Ishikawa (cell line): ENCODE measurements at regions not wholly inside any gene's neighbourhood (a gene's known extent, or its start where the extent isn't known, plus 50 kb on each side); places are given as distances from the start of the nearest gene placed in this dataset.

Experiments used
- CEBPB ChIP-seq: IDR thresholded peaks from 2 replicates; pipeline ENCODE4 v1.6.1; 2012
- CREB1 ChIP-seq: IDR thresholded peaks from 2 replicates; pipeline ENCODE4 v1.6.1; 2012; ENCODE audit warnings: low read depth
- EGR1 ChIP-seq: IDR thresholded peaks from 2 replicates; pipeline ENCODE4 v1.6.1; 2012
- EP300 ChIP-seq: IDR thresholded peaks from 2 replicates; pipeline ENCODE4 v1.6.1; 2012; ENCODE audit warnings: borderline replicate concordance
- FOXM1 ChIP-seq: IDR thresholded peaks from 2 replicates; pipeline ENCODE4 v1.6.1; 2012; ENCODE audit warnings: low read depth, borderline replicate concordance
- MAX ChIP-seq: IDR thresholded peaks from 2 replicates; pipeline ENCODE4 v1.6.1; 2012
- NFIC ChIP-seq: IDR thresholded peaks from 2 replicates; pipeline ENCODE4 v1.6.1; 2012
- RAD21 ChIP-seq: IDR thresholded peaks from 2 replicates; pipeline ENCODE4 v1.6.1; 2012; ENCODE audit warnings: low read depth
- REST ChIP-seq: IDR thresholded peaks from 2 replicates; pipeline ENCODE4 v1.6.1; 2012; ENCODE audit warnings: low read depth, mild to moderate bottlenecking
- TAF1 ChIP-seq: IDR thresholded peaks from 2 replicates; pipeline ENCODE4 v1.6.1; 2012; ENCODE audit warnings: low read depth, mild to moderate bottlenecking
- TCF12 ChIP-seq: IDR thresholded peaks from 2 replicates; pipeline ENCODE4 v1.6.1; 2012; ENCODE audit warnings: low read depth
- TEAD4 ChIP-seq: IDR thresholded peaks from 2 replicates; pipeline ENCODE4 v1.6.1; 2012
- USF1 ChIP-seq: IDR thresholded peaks from 2 replicates; pipeline ENCODE4 v1.6.1; 2012
- YY1 ChIP-seq: IDR thresholded peaks from 2 replicates; pipeline ENCODE4 v1.6.1; 2012; ENCODE audit warnings: low read depth
- ZBTB7A ChIP-seq: IDR thresholded peaks from 2 replicates; pipeline ENCODE4 v1.6.1; 2012; ENCODE audit warnings: low read depth

- TF ChIP-seq NFIC = peak; percentile 78
- peak; percentile 71; the same call in 1 of the 2 replicates for TF ChIP-seq EP300
- TF ChIP-seq CREB1 = no peak
- TF ChIP-seq CEBPB = no peak
- TF ChIP-seq FOXM1 = no peak
- TF ChIP-seq TCF12 = peak; percentile 78
- no peak for TF ChIP-seq USF1
- TF ChIP-seq ZBTB7A = no peak
- TF ChIP-seq EGR1 = no peak
- TF ChIP-seq REST = no peak
- TF ChIP-seq YY1 = 0 out of 2 replicates have a peak, but pooled peaks have one; percentile 20
- TF ChIP-seq TAF1 = no peak
- TF ChIP-seq MAX = no peak; the same call in 1 of the 2 replicates
- TF ChIP-seq TEAD4 = 0 out of 2 replicates have a peak, but pooled peaks have one; percentile 41
- TF ChIP-seq RAD21 = no peak; the same call in 1 of the 2 replicates
These were observed 64.9 kb downstream of the MCFD2 start for GRCh38 chr2:46850742-46851141.

- TF ChIP-seq RAD21 = no peak
- no peak for TF ChIP-seq USF1
- no peak for TF ChIP-seq NFIC
These were observed 65.7 kb downstream of the MCFD2 start for GRCh38 chr2:46849721-46850556.

GRCh38 chr2:46849046-46849715 lies 66.4 kb downstream of the MCFD2 start:
- no peak for TF ChIP-seq REST
- TF ChIP-seq EGR1 = no peak
- TF ChIP-seq RAD21 = no peak
- no peak for TF ChIP-seq CREB1
- TF ChIP-seq TEAD4 = no peak
- TF ChIP-seq TAF1 = no peak
- no peak for TF ChIP-seq USF1
- TF ChIP-seq CEBPB = no peak
- no peak for TF ChIP-seq FOXM1
- TF ChIP-seq ZBTB7A = no peak
- no peak for TF ChIP-seq YY1

GRCh38 chr2:46848447-46848846 lies 67.2 kb downstream of the MCFD2 start:
- no peak for TF ChIP-seq NFIC
- TF ChIP-seq FOXM1 = no peak
- no peak for TF ChIP-seq RAD21
- TF ChIP-seq CREB1 = no peak
- no peak for TF ChIP-seq CEBPB
- no peak for TF ChIP-seq EP300
- TF ChIP-seq TEAD4 = no peak
- TF ChIP-seq EGR1 = no peak

- TF ChIP-seq USF1 (no peak), FOXM1 (no peak), CREB1 (no peak), ZBTB7A (no peak), EGR1 (no peak), MAX (no peak)
These were observed 67.7 kb downstream of the MCFD2 start for GRCh38 chr2:46847726-46848412.
